AG08395 (cell line): ENCODE measurements at regions not wholly inside any gene's neighbourhood (a gene's known extent, or its start where the extent isn't known, plus 50 kb on each side); places are given as distances from the start of the nearest gene placed in this dataset.

ENCODE experiments used
- DNase-seq: peaks from one replicate; pipeline ENCODE4 v3.0.0; 2012; ENCODE audit warnings: mixed read lengths, low spot score

DNA sequence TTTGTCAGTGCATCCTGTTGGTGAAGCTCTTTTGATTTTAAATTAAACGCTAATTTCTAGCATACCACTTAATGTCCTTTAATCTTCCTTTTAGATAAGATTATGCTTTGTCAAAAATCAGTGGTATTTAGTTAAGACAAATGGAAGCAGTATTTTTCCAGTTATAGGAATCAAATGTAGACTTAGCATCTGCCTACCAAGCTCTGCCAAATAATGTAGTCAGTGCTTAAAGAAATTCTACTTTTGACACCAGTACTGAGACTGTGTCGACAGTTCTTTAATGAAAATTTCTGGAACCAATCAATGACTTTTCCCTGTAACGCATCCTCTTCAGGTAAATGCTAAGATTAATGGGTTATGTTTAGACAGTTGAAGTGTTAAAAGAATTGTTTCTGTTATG is 803.3 kb upstream of the FAM98A start:
- DNase-seq: no peak

DNA sequence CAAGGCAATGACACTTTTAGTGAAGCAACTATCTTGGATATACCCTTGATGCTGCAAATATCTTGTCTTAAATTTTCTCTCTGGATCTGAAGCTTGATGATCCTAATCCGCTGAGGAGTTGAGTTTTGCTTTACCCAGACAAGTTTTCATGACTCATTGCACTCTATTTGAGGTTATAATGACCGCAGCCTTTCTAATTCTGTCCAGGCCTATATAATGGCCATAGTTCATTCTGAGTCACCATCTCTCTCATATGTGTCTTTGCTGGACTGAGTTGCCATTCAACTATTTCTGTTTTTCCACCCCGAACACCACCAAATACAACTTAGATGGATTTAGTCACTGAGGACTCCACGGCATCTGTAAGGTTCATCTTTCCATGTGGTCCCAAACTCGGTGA is 802.1 kb upstream of the FAM98A start:
- no peak for DNase-seq

DNA sequence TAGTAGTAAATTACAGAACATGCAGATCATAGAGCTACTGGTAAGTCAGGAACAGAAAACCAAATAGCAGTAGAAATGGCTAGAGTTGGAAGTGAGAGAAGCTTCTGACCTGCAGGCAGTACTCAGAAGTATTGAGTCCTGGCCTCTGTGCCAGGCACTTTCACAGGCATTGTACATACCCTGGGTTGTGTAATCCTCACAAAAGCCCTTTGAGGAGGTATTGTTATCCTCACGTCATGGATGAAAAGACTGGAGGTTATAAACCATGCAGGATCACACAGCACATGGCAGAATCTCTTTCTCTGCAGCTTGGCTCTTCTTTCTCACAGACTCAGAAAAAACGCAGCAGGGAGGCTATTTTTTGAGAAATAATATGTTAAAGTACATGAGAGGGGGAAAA is 789.3 kb upstream of the FAM98A start:
- no peak for DNase-seq

DNA sequence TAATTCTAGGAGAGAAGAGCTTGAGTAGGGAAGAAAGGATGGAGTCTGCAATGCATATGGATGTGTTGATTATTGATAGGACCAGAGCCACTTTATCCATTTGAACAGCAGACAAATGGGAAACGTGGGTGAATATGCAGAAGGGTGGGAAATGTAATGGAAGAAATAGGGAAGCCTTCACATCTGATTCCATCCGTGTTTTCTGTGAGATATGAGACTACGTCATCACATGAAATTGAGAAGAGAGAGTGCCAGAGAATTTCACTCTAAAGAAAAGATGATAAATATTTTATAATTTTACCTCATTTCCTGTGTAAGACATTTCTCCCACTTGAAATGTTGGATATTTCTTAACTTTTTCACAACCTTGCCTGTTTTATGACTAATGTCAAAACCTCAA is 788.4 kb upstream of the FAM98A start:
- no peak for DNase-seq

DNA sequence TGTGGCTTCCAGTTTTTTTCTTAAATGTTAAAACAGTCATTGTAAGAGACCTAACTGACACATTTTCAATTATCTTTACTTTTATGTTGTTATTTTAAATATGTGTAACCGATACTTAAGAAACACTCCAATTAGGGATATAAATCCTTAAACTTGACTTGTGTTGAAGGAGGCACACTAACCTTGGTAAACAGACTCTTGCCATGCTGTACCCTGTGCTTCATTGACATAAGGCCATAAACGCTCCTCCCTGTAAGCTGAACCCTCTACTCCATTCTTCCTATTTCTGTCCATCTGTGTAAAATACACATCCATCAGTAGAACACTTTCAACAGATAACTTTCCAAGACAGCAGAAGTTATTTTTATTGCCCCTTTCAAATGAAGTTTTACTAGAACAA is 780.5 kb upstream of the FAM98A start:
- DNase-seq: no peak

DNA sequence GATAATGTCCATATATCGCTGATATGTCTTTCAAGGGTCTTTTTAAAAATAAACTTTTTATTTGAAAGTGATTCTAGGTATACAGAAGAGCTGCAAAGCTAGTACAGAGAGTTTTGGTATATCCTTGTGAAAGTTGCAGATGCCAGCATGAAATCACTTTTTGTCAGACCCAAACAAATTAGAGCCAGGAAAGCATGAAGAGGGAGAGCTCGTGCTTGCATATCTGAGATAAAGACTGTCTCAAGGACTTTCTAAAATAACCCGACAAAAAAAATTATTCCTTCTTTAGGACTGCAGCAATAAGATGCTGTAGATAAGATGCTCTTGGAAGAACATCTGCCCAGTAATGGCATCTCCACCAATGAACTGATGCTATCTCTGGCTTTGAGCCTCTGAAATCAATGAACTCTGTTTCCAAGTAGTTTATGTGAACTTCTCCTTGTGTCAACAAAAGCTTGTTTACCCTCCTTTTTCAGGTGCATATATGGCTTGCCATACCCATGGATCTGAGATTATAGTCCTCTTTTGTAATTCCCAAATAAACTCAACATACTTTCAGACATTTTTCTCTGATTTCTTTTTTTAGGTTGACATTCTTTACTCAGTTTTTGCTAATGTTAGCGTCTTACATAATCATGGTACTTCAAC is 774.6 kb upstream of the FAM98A start:
- no peak for DNase-seq

DNA sequence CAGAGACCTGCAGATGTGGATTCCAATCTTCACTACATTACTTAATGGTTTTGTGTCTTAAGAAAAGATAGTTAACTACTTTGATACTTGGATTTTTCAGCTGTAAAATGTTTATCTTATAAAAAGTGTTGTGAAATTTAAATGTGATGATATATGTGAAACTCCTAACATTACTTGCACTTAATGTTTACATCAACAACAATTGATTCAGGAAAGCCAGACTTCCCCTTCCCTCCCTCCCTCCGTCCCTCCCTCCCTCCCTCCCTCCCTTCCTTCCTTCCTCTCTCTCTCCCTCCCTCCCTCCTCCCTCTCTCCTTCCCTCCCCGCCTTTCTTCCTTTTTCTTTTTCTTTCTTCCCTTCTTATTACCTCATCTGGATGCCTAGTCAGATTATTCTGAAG is 773.9 kb upstream of the FAM98A start:
- DNase-seq: no peak

DNA sequence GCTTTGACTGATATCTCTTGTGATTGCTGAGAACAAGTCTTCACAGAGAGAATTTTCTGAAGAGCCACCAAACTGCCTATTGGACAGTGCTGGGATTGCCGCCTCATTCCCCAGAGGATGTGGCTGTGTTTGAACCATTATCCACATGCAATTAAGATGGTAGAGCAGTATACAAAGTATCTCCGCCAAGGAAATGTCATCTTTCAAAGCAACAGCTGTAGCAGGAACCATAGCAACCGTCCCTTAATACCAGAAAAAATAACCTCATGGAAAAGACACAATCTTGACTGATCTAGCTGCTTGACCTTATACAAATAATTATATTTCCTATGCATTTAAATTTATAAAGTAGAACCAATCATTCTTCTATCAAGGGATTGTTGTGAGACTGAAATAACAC is 772.6 kb upstream of the FAM98A start:
- DNase-seq: no peak

DNA sequence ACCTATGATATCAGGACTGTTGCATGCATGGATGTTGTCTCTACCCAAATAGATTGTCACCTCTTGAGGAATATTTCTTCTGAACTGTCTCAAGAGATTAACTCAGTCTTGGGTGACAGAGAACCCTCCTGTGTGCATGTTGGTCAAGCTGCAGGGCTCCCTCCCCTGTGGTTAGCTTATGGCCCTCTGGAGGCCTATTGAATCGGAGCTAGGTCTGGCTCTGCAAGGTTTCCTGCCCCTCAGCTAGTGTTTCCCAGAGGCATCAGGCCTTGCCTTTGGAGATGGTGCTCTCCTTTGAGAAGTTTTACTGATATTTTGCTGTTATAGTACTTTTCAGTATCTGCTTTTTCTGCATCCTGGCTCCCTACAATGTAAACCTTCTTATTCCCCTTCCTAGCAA is 769.2 kb upstream of the FAM98A start:
- no peak for DNase-seq

DNA sequence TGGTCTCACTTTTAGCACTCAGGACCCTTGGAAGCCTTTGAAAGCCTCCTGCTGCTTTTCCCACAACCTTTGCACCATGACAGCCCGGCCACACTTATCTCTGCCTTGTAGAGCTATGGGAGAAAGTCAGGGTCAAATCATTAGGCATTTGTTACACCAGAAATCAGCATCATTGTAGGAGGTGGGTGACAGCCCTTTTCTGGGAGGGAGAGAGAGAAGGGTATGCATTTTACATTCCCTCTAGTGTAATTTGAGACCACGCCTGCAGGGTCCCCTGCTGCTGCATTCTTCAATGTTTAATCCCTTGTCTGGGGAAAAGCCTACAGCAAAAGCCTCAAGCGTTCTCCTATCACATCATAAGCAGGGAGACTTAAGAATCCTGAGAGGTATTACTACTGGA is 766.8 kb upstream of the FAM98A start:
- DNase-seq: no peak

DNA sequence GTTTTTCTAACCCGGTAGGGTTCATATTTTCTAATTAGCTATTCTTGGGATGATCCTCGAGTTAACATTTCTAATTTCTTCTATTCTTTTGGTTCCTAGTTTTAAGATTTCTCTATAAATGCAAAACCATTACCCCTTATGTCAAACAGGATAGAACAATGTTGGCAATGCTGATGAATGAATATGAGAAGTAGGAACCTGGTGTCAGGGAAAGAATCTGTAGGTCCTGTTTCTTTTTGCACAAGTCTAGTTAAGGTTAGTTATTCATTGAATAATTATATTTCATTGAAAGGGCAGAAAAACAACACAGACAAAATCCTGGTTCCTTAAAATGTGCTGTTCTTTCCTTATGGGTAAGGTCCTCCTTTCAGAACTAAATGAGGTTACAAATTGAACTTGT is 766.4 kb upstream of the FAM98A start:
- DNase-seq: no peak

DNA sequence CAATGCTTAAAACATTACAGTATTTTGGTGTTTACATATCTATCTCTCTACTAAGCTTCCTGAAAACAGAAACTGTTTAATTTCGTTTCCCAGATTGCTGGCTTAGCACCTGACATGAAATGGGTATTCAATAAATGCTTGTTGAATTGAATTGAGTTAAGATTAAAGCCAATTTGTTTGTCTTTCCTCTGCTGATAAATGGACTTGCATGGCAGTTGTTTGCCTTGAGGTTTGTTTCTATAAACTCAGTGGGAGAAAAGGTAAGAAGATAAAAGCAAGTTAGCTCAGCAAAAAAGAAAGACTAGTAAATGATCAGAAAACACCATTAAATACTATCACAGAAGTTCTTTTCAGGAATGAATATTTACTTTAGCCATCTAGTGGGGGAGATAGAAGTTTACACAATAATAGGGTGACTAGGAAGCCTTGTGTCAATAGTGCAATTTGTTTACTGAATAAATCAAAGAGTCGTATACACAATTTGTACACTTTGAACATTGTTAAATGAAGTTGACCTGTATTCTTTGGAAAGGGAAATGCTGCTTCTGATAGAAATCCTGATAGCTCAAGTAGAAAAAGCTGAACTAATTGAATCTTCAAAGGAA is 754.5 kb upstream of the FAM98A start:
- no peak for DNase-seq

DNA sequence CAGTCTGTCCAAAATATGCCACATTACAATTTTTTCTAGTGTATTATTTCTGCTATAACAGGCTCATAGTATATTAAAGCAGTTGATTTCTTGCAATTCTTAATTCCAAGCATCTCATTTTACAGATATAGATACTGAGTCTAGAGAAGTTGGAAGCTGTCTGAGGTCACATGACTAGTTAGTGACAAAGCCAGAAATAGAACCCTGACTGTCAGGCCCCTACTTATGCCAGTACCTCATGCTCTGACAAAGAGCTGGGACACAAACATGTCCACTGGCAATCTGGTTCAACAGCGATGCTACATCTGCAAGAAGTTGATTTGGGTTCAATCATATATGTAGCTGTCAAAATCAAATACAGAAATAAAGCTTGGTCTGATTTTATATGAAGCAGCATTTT is 750.4 kb upstream of the FAM98A start:
- no peak for DNase-seq

DNA sequence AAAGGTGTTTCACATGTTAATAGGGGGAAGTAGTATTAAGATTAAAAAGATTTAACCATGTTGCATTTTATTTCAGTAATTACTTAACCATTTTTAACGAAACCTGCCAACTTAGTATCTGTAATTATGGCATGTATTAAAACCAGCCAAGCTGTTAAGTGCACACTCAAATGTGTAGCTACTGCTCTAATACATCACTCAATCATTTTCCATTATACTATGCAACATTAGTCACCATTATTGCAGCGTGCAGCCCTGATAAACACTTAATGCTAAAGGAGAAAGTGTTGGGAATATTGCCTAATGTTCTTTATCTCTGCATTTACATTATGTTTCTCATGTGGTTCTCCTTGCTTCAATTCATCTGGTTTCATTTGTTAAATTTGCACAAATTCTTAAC is 745.9 kb upstream of the FAM98A start:
- no peak for DNase-seq

DNA sequence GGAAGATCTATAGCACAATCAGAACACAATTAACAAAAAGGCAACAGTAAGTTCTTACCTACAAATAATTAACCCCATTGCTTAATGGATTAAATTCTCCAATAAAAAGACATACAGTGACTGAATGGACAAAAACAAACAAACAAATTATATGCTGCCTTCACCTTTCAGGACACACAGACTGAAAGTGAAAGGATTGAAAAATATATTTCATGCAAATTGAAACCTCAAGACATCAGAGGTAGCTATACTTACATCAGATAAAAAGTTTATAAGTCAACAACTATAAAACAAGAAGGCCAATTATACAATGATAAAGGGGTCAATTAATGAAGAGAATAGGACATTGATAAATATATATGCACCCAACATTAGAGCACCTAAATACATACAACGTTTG is 741.2 kb upstream of the FAM98A start:
- no peak for DNase-seq

DNA sequence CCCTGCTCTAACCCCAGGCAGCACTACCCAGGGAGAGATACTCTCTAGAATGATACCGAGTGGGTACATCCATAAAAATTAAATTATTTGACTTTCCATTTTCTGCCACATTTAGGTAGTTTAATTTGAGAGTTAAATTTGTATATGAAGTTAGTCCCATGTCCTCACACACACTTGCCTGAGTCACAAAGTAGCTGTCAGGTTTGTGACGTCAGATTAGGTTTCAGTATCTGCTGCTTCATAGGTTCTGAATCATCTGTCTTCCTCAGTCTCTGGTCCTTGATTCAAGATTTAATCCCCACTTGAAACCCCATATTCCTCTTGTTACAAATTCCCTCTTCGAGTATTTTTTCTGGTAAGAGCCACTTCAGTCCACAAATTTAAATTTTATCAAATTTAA is 738.6 kb upstream of the FAM98A start:
- no peak for DNase-seq

DNA sequence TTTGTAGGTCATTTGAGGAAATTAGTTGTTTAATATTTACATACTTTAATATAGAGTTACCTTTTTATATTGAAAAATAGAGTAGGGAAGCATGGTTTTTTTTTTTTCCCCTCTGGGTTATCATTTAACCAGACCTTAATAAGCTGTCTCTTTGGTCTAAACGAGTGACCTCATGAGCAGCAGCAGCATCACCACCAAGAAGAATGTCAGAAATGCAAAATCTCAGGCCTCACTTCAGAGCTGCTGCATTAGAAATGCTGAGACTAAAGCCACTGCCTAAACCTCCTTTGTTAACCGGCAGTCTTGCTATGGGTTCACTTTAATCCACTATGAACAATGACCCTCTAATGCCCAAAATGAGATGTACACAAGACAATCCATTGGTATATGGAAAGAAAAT is 733.7 kb upstream of the FAM98A start:
- DNase-seq: no peak

DNA sequence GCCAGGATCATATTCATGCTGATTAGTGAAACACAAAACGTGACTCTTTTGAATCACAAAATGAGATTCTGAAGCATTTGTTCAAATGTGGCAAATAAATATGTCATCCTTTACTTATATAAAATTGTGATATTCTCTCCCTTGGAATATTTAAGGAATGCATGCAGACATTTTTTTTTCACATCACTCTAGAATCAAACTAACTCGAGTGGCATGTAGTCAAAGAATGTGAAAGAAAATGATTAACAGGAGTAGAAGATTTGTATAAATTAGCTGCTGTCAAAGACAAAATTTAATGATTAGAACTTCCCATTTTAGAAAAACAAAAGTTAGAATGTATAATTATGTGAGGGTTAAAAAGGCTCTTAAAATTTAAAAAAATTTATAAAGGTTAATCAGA is 721.0 kb upstream of the FAM98A start:
- DNase-seq: no peak

DNA sequence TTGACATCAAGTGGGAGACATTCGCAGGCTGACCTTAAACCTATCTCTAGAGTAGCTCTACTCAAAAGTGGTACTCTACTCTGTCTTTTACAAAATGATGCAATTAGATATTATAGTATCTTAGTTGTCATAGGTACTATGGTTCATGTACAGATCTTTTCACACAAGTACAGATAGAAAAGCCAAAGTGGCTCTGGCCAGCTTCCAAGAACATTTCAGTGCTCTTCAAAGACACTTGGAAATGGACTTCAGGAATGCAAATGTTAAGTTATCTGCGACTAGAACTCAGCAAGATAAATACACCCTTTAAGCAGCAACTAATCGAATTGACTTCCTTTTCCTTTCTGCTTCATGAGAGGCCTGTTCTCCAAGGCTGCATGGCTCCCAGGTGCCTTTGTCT is 718.7 kb upstream of the FAM98A start:
- DNase-seq: no peak

DNA sequence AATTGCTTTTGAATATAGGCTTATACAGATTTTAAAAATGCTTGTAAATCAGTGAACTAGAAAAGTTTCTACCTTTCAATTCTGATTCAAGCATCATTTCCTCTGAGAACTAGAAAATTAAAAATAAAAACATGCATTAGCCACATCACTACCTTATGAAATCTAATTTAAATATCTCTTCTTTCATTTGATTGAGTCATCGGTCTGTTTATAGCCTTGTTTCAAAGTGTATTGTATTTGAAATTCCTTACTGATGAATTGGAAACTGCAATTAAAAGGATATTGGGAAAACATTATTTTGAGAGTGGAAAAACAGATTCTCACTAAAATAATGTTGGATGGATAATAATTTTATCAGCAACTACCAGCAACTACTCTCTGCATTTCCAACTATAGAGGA is 717.7 kb upstream of the FAM98A start:
- no peak for DNase-seq

DNA sequence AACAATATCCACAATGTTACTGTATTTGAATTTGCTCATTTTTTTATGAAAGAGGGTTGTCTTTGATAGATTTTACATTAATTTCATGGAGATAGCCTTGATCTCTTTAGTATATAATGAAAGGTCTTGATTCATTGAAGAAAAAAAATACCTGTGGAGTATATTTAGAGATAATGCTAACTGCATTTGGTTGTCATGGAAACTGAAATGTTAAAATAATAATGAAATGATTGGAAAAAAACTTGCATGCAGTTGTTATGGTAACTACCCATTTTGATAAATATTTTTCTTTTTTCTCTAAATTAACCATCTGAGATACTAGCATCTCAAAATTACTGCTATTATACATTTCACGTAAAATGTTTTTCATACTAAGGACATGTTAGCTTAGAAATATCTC is 712.7 kb upstream of the FAM98A start:
- DNase-seq: no peak

DNA sequence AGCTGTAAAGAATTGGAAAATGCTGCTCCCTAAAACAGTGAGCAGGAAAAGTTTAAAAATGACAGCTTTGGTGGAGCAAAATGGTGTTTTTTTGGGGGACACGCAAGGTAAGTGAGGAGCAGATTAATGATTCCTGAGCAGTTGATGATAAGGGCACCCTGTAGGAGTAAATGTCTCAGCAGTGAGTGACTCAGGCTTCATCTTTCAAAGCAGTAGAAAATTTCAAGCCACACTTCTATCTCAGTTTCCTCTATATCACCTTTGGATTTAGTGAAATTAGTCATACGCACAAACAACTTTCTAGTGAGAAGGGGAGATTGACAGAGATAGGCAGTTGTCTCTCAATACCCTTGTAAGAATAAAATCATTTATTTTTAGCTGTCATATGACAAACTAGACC is 709.0 kb upstream of the FAM98A start:
- DNase-seq: no peak

DNA sequence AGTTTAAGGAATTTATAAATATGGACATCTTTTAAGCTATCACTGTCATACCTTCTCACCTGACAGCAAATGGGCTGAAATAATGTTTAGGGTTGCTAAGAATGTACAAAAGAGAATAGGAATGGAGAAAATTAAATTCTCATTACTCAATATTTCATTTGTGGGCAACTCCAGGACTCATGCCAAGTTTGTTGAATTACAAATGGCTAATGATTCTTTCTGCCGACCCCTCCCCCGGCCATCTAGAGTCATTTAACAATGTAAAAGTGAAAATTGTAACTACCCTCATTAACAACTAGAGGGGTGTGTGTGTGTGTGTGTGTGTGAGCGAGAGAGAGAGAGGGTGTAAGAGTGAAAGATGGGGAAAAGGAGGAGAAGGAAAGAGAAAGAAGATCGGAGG is 708.5 kb upstream of the FAM98A start:
- no peak for DNase-seq

DNA sequence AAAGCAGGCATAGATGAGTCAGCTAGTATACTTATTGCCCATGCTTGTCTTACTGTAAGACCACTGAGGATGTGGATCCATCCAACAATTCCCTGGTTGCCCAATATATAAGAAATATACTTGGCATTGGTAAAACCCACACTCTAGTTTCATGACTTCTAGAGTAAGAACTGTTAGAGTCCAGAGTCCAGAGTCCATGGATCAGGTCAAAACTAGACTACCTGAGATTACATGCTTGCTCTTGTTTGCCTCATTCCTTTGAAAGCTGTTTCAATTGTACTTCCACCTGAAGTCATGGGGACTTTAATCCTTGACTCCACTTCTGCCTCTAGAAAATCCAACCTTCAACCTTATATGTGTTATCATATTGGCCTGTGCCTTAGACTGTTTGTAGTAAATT is 707.6 kb upstream of the FAM98A start:
- no peak for DNase-seq

DNA sequence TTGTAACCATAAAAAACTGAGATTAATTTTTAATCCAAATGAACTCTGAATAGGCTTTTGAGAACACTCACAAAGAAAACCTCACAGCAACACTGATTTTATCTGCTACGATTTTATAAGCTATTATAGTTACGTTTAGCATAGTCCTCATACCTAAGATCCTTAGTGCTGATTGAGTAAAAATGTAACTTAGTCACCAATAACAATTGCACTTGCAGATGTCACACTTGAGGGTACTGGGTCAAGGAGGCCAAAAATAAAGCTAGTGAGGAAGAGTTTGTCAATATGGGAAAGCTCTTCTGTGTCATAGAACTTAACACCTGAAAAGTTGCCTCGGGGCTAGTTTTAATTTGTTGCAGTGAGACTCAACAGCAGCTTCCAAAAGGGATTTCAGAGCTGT is 706.5 kb upstream of the FAM98A start:
- no peak for DNase-seq
